ENCODE measurements at regions not wholly inside any gene's neighbourhood (a gene's known extent, or its start where the extent isn't known, plus 50 kb on each side); places are given as distances from the start of the nearest gene placed in this dataset.
"Not testable (repeated sequence)": the region's sequence is repeated elsewhere in the genome, so short reads cannot be mapped to it uniquely, and the experiment has no call there.

GRCh38 chr3:106140431-106140830 lies 271.6 kb upstream of the CBLB start:
- Histone ChIP-seq H3K4me1 (no peaks in the 10 kb centered on the region), H3K36me3 (no peaks in the 10 kb centered on the region), H3K27ac (no peak overlapping the region), H3K27me3 (no peaks in the 10 kb centered on the region), H3K9me3 (no peaks in the 10 kb centered on the region), H3K4me3 (no peak overlapping the region)
- TF ChIP-seq POLR2A (IDR thresholded peaks at IDR 0.05), result no peak
- no peak for TF ChIP-seq CTCF (IDR thresholded peaks at IDR 0.05)
- no peak for DNase-seq

- Histone ChIP-seq H3K27me3 (no peaks in the 10 kb centered on the region), H3K4me1 (no peaks in the 10 kb centered on the region), H3K36me3 (no peaks in the 10 kb centered on the region), H3K4me3 (no peak overlapping the region), H3K27ac (no peak overlapping the region), H3K9me3 (no peaks in the 10 kb centered on the region)
- TF ChIP-seq CTCF (IDR thresholded peaks at IDR 0.05), result no peak
- TF ChIP-seq POLR2A (IDR thresholded peaks at IDR 0.05), result no peak
- no peak for DNase-seq
These were observed 275.2 kb upstream of the CBLB start for GRCh38 chr3:106144030-106144429.

DNA sequence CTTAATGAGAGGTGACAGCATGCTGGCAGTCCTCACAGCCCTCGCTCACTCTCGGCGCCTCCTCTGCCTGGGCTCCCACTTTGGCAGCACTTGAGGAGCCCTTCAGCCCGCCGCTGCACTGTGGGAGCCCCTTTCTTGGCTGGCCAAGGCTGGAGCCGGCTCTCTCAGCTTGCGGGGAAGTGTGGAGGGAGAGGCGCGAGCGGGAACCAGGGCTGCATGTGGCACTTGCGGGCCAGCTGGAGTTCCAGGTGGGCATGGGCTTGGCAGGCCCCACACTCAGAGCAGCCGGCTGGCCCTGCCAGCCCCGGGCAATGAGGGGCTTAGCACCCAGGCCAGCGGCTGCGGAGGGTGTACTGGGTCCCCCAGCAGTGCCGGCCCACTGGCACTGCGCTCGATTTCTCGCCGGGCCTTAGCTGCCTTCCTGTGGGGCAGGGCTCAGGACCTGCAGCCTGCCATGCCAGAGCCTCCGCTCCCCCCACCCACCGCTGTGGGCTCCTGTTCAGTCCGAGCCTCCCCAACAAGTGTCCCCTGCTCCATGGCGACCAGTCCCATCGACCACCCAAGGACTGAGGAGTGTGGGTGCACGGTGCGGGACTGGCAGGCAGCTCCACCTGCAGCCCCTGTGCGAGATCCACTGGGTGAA lies 279.7 kb upstream of the CBLB start:
- not testable (repeated sequence) for H3K36me3 ChIP-seq, H3K27ac ChIP-seq, H3K4me3 ChIP-seq, H3K9me3 ChIP-seq, H3K27me3 ChIP-seq, H3K4me1 ChIP-seq, DNase-seq

GRCh38 chr3:106157411-106157810 lies 288.6 kb upstream of the CBLB start:
- H3K4me1 ChIP-seq, result no peaks in the 10 kb centered on the region
- TF ChIP-seq CTCF (IDR thresholded peaks at IDR 0.05) (no peak), POLR2A (IDR thresholded peaks at IDR 0.05) (no peak)
- no peaks in the 10 kb centered on the region for H3K9me3 ChIP-seq
- DNase-seq, result no peak
- H3K4me3 ChIP-seq, result no peak overlapping the region
- no peak overlapping the region for H3K27ac ChIP-seq
- H3K36me3 ChIP-seq, result no peaks in the 10 kb centered on the region
- H3K27me3 ChIP-seq, result no peaks in the 10 kb centered on the region

DNA sequence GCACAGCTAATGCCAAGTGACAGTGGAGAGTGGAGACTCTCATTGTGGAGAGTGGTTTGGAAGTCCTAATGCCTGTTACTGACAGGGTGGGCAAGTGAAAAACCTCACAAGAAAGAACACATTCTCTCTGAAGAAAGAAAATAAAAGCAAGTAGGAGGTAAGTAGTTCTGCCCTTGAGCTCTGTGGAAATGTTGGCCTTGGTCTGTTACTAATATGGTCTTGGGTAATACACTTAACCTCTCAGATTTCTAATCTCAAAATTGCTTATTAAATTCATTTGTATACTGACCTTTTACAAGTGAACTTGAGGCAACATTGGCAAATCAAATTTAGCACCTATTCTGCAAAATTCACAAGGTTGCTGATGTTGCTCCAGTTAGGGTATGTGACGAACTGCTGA lies 291.6 kb upstream of the CBLB start:
- Histone ChIP-seq H3K36me3 (no peaks in the 10 kb centered on the region), H3K27ac (no peak overlapping the region), H3K4me1 (no peaks in the 10 kb centered on the region), H3K9me3 (no peaks in the 10 kb centered on the region), H3K4me3 (no peak overlapping the region), H3K27me3 (no peaks in the 10 kb centered on the region)
- no peak for DNase-seq
- TF ChIP-seq CTCF (IDR thresholded peaks at IDR 0.05) (no peak), POLR2A (IDR thresholded peaks at IDR 0.05) (no peak)

- no peaks in the 10 kb centered on the region for H3K4me1 ChIP-seq
- no peak overlapping the region for H3K4me3 ChIP-seq
- H3K36me3 ChIP-seq, result no peaks in the 10 kb centered on the region
- no peaks in the 10 kb centered on the region for H3K9me3 ChIP-seq
- DNase-seq, result no peak
- no peak overlapping the region for H3K27ac ChIP-seq
- TF ChIP-seq POLR2A (IDR thresholded peaks at IDR 0.05) (no peak), CTCF (IDR thresholded peaks at IDR 0.05) (no peak)
- no peaks in the 10 kb centered on the region for H3K27me3 ChIP-seq
These were observed 292.4 kb upstream of the CBLB start for GRCh38 chr3:106161246-106161645.

Measured in Peyer's patch (tissue), 4 donors.